GM19452 (cell line): ENCODE measurements at regions not wholly inside any gene's neighbourhood (a gene's known extent, or its start where the extent isn't known, plus 50 kb on each side); places are given as distances from the start of the nearest gene placed in this dataset.
"Not testable (repeated sequence)": the region's sequence is repeated elsewhere in the genome, so short reads cannot be mapped to it uniquely, and the experiment has no call there.

ENCODE experiments used
- ATAC-seq: cut with Tn5 transposase; IDR thresholded peaks from one replicate; pipeline ENCODE4 v1.9.1; 2021; ENCODE audit not compliant: unreplicated experiment

GRCh38 chr13:90254437-90254836, 1093.0 kb upstream of the MIR17HG start:
- no peak for ATAC-seq

DNA sequence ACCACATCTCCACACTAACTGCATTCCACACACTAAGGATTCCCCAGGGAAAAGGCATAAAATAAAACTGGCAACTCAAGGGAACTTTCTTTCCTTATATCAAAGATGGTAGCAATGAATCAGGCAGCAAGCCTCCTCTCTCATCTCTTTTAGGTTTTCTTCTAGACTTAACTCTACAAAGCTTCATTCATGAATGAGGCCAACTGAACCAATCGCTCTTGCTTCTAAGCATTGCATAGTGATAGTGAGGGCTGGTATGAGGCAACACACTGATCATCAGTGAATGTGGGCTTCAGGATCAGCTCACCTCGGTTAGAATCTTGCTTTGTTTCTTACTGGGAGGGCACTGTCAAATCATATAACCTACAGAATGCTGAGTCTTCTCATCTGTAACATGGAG, 1090.7 kb upstream of the MIR17HG start:
- no peak for ATAC-seq

GRCh38 chr13:90258129-90258528, 1089.4 kb upstream of the MIR17HG start:
- ATAC-seq: no peak

- no peak for ATAC-seq
Measured at GRCh38 chr13:90261343-90261742, 1086.1 kb upstream of the MIR17HG start.

DNA sequence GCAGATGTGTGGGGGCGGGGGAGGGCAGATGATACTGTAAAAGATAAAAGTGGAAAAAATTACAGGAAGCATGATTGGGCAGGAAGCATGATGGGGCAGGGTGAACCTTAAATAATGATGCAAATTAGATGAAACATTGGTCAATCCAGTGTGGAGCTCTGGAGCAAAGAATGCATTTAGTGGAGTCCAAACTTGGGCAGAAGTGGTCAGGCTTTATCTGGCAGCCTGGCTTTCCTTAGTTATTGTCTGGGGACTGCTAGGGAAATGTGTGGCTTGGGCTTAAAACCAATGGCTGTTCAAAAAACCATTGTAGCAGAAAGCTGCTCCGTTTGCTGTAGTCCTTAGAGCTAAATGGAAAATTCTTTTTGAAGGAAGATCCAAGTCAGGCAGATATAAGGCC, 1077.3 kb upstream of the MIR17HG start:
- no peak for ATAC-seq

- no peak for ATAC-seq
Measured at GRCh38 chr13:90272356-90272755, 1075.1 kb upstream of the MIR17HG start.

- no peak for ATAC-seq
Measured at GRCh38 chr13:90276216-90276615, 1071.3 kb upstream of the MIR17HG start.

- ATAC-seq: not testable (repeated sequence)
Measured at GRCh38 chr13:90278231-90278630, 1069.3 kb upstream of the MIR17HG start.

DNA sequence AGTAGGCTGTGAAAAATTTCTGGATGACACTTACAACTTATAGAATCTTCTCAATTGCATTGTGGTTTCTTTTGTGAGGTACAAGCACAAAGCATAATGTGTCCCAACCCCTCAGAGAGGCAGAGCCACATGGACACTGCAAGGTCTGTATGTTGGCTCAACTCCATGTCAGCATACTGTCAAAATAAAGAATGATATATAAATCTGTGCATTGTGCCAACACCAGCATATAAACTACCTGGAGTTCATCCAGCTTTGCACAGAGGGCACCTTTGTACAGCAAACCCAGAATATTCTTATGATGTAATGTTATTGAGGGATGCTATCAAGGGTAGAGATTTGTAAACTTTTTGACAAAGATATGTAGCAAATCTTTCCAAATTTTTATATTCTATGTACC, 1065.8 kb upstream of the MIR17HG start:
- ATAC-seq: no peak

DNA sequence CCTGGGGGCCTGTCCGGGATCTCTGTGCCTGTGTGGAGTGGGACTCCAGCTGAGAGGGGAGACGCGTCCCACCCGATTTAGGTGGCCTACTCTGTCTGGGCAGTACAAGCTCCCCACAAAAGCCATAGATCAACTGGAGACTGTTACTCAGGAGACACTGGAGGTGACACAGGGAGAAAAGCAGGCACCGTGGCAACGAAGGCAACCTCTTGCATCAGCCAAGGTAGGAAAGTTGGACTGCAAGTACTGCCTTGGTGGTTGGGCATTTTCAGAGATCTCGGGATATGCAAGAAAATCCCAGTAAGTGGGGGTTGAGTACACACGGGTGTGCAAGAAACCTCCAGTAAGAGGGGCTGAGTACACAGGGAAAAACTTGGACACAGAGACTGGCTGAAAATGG, 1060.0 kb upstream of the MIR17HG start:
- ATAC-seq: no peak

DNA sequence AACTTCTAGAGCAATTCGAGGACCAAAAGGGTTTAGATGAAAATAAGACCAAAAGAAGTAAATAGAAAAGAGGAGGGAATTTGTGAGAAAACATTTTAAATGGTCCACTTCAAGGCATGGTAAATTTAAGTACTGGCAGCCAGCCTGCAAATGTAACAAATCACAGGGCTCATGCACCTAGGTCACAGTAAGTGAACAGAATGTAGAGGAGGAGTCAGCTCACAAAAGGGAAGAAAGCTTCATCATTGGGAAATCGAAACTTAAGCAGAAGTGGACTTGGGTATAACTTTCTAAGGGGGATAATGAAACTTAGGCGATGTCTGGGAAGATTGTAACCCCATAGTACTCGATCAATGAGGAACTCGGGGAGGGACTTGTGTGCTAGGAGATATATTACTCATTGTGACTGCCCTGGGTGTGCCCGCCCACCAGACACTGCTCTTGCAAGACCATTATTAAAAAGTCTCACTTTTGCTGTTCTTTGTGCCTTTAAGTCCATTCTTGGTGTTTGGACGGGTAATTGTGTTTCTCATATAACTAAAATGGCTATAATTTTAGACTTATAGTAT, 1053.6 kb upstream of the MIR17HG start:
- no peak for ATAC-seq

DNA sequence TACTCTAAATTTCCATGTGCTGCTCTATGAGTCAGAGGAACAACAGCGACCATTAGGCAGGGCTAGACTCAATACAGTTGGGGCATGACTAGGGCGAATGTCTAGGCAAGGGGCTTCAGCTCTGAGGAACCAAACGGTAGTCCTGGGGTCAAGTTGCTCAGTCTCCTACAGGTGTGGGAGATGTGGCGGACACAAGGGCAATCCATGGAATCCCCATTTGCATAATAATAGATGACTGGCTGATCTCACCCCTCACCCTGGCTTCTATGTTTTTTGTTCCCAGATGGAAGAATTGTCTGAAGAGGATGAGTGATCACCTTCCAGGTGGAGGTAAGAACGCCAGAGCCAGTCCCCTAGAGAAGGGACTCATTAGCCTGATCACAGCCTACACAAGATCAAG, 1048.2 kb upstream of the MIR17HG start:
- no peak for ATAC-seq

DNA sequence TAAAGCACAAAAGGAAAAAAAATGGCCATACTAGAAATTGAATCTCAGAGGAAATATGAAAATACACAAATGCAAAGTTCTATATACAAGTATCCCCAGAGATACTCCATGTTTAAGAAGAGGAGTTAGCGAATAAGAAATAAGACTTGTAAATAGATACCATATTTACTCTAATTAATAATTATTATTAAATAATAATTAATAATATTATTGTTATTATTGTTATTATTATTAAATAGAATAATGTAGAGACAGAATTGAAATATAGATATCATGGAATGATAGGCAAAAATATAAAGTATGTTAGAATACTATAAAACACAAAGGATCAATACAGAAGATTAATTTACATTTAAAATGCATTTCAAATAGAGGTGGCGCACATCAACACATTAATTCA, 1047.5 kb upstream of the MIR17HG start:
- ATAC-seq: no peak

- no peak for ATAC-seq
Measured at GRCh38 chr13:90302107-90302506, 1045.4 kb upstream of the MIR17HG start.

- no peak for ATAC-seq
Measured at GRCh38 chr13:90305796-90306195, 1041.7 kb upstream of the MIR17HG start.

DNA sequence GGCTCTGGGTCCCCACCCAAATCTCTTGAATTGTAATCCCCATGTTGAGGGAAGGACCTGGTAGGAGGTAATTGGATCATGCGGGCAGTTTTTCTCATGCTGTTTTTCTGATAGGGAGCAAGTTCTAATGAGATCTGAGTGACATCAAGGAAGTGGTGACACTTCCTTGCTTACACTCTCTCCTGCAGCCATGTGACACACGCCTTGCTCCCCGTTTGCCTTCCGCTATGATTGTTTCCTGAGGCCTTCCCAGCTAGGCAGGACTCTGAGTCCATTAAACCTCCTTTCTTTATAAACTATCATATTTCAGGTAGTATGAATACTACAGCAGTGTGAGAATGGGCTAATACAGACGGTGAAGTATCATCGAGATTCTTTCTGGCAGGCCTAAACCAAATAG, 1040.4 kb upstream of the MIR17HG start:
- no peak for ATAC-seq

DNA sequence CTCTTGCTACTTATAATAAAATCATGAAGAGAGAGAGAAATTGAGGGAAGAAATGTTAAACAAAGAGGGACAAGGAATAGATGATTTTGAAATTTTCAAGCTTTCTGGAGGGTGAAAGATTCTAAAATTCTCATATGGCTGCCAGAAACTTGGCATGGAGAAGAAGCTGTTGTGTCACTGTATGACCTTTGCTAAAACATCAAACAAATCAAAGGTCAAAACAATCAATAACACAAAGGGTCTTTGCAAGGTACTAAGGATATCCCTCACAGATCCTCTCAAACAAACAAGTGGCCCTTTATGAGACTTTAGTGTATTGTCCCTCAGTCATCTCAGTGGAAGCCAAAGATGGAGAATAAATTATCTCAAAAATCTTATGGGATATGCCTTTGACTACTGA, 1039.2 kb upstream of the MIR17HG start:
- no peak for ATAC-seq

- no peak for ATAC-seq
Measured at GRCh38 chr13:90311929-90312328, 1035.6 kb upstream of the MIR17HG start.

GRCh38 chr13:90315061-90315460, 1032.4 kb upstream of the MIR17HG start:
- ATAC-seq: no peak

DNA sequence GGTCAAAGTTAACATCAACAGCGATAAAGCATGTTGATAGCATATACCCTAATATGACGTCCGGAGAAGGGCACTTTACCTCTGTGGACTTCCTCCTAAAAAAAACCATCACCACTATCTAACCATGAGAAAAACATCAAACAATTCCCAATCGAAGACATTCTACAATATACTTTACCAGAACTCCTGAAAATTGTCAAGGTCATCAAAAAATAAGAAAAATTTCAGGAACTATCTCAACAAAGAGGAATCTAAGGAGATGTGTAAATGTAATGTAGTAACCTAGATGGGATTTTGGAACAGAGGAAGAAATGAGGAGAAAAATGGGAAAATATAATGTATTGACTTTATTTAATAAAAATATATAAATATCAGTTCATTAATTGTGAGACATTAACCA, 1026.8 kb upstream of the MIR17HG start:
- no peak for ATAC-seq

- ATAC-seq: no peak
Measured at GRCh38 chr13:90321281-90321931, 1026.1 kb upstream of the MIR17HG start.

GRCh38 chr13:90329641-90330040, 1017.8 kb upstream of the MIR17HG start:
- ATAC-seq: no peak

- ATAC-seq: no peak
Measured at GRCh38 chr13:90331974-90332373, 1015.5 kb upstream of the MIR17HG start.
